ENCODE measurements at regions not wholly inside any gene's neighbourhood (a gene's known extent, or its start where the extent isn't known, plus 50 kb on each side); places are given as distances from the start of the nearest gene placed in this dataset.

GRCh38 chr13:88704600-88705275 is 1033.6 kb downstream of the SLITRK5 start:
- no peak for TF ChIP-seq CTCF (conservative IDR thresholded peaks at IDR 0.05; ENCODE audit: low read depth, low read length)
- no peak for TF ChIP-seq POLR2A (IDR thresholded peaks at IDR 0.05; ENCODE audit: low read depth, low read length)
- TF ChIP-seq RAD21 (IDR thresholded peaks at IDR 0.05; ENCODE audit: low read length), result no peak
- TF ChIP-seq RCOR1 (IDR thresholded peaks at IDR 0.05; ENCODE audit: insufficient replicate concordance, low read length), result no peak
- no peak for TF ChIP-seq FOS (IDR thresholded peaks at IDR 0.05; ENCODE audit: low read depth, low read length)
- TF ChIP-seq NFE2L2 (IDR thresholded peaks at IDR 0.05; ENCODE audit: low read depth, low read length), result no peak
- no peak for TF ChIP-seq RFX5 (IDR thresholded peaks at IDR 0.05; ENCODE audit: low read depth, low read length)
- no peak for TF ChIP-seq CHD1 (IDR thresholded peaks at IDR 0.05; ENCODE audit: low read depth, low read length)
- TF ChIP-seq MAFK (IDR thresholded peaks at IDR 0.05; ENCODE audit: low read depth, low read length), result no peak
- TF ChIP-seq MXI1 (IDR thresholded peaks at IDR 0.05; ENCODE audit: borderline replicate concordance, low read depth, low read length), result no peak
- no peak for TF ChIP-seq ELK1 (IDR thresholded peaks at IDR 0.05; ENCODE audit: borderline replicate concordance, low read depth, low read length)
- TF ChIP-seq SMC3 (IDR thresholded peaks at IDR 0.05; ENCODE audit: low read depth, low read length), result no peak

Data from IMR-90 (cell line).